ENCODE measurements at regions not wholly inside any gene's neighbourhood (a gene's known extent, or its start where the extent isn't known, plus 50 kb on each side); places are given as distances from the start of the nearest gene placed in this dataset.

DNA sequence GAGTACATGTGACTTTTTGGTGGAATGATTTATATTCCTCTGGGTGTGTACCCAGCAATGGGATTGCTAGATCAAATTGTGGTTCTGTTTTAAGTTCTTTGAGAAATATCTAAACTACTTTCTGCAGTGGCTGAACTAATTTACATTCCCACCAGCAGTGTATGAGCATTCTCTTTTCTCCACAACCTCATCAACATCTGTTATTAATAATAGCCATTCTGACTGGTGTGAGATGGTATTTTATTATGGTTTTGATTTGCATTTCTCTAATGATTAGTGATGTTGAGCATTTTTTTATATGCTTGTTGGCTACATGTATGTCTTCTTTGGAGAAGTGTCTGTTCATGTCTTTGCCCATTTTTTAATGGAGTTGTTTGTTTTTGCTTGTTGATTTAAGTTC, 267.4 kb upstream of the NT5C1B start:
- Histone ChIP-seq H4K20me1 (ENCODE audit: insufficient read depth, low read length, poor library complexity, severe bottlenecking) (no peaks in the 10 kb centered on the region), H3K27me3 (ENCODE audit: insufficient read depth, low read length, poor library complexity, severe bottlenecking) (no peaks in the 10 kb centered on the region), H3K9me3 (ENCODE audit: insufficient read depth, low read depth, low read length) (no peaks in the 10 kb centered on the region), H3K9ac (ENCODE audit: low read depth, low read length, poor library complexity, severe bottlenecking) (no peak overlapping the region), H3K4me1 (ENCODE audit: insufficient read depth, low read length, poor library complexity, severe bottlenecking) (no peaks in the 10 kb centered on the region), H3K4me2 (ENCODE audit: low read depth, low read length, poor library complexity, severe bottlenecking) (no peak overlapping the region), H3K79me2 (ENCODE audit: insufficient read depth, low read length) (no peaks in the 10 kb centered on the region), H3K9me2 (replicated peaks; ENCODE audit: low read depth, low read length) (no peaks in the 10 kb centered on the region), H3F3A (ENCODE audit: low read depth) (no peaks in the 10 kb centered on the region), H3K4me3 (ENCODE audit: low read length, poor library complexity, severe bottlenecking) (no peak overlapping the region), H3K36me3 (ENCODE audit: insufficient read depth, low read length) (no peaks in the 10 kb centered on the region), H2AFZ (ENCODE audit: low read length) (no peak overlapping the region)
- no peak for TF ChIP-seq EZH2phosphoT487 (IDR thresholded peaks at IDR 0.05; ENCODE audit: borderline replicate concordance)
- no peak for TF ChIP-seq CTCF (conservative IDR thresholded peaks at IDR 0.05; ENCODE audit: low read length)

GRCh38 chr2:18855027-18855426, 265.7 kb upstream of the NT5C1B start:
- H3K4me3 ChIP-seq (ENCODE audit: low read length, poor library complexity, severe bottlenecking) = no peak overlapping the region
- H3K4me1 ChIP-seq (ENCODE audit: insufficient read depth, low read length, poor library complexity, severe bottlenecking) = no peaks in the 10 kb centered on the region
- no peaks in the 10 kb centered on the region for H3K36me3 ChIP-seq (ENCODE audit: insufficient read depth, low read length)
- no peak overlapping the region for H3K4me2 ChIP-seq (ENCODE audit: low read depth, low read length, poor library complexity, severe bottlenecking)
- H3K9me2 ChIP-seq (replicated peaks; ENCODE audit: low read depth, low read length) = no peaks in the 10 kb centered on the region
- no peaks in the 10 kb centered on the region for H3K9me3 ChIP-seq (ENCODE audit: insufficient read depth, low read depth, low read length)
- H3K79me2 ChIP-seq (ENCODE audit: insufficient read depth, low read length) = no peaks in the 10 kb centered on the region
- H3F3A ChIP-seq (ENCODE audit: low read depth) = no peaks in the 10 kb centered on the region
- no peak for TF ChIP-seq EZH2phosphoT487 (IDR thresholded peaks at IDR 0.05; ENCODE audit: borderline replicate concordance)
- peak; percentile 37 for TF ChIP-seq CTCF (conservative IDR thresholded peaks at IDR 0.05; ENCODE audit: low read length)
- H3K27me3 ChIP-seq (ENCODE audit: insufficient read depth, low read length, poor library complexity, severe bottlenecking) = no peaks in the 10 kb centered on the region
- H3K9ac ChIP-seq (ENCODE audit: low read depth, low read length, poor library complexity, severe bottlenecking) = no peak overlapping the region
- H2AFZ ChIP-seq (ENCODE audit: low read length) = no peak overlapping the region
- H4K20me1 ChIP-seq (ENCODE audit: insufficient read depth, low read length, poor library complexity, severe bottlenecking) = no peaks in the 10 kb centered on the region

DNA sequence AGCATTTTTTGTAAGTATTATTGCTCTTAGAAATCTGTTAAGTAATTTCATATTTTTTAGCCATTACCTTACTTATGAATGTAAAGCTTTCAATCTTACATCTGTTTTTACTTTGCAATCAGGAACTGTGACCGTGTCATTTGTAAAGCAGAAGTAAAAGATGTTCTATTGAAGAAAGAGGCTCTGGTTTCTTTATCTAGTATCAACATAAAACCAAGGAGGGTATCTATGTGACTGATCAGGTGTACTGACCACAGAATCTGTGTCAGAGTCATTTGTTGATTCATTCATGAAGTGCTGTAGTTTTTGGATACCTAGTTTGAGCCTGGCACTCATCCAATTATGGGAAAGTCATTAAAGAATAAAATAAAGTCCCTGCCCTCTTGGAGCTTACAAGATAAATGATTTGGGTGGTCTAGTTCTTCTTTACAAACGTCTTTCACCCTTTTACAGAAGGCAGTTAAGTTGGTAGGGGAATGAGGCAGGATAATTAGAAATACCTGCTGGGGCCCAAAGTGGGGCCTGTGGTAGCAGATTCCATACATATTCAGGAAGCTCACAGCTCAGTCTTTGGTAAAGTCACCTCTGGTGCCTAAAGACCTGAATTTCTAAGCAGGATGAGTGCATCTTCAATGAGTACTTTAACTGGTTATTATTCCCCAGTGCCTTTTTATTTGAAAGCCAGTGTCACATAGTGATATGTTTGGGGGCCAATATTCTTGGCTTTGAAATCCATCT, 260.6 kb upstream of the NT5C1B start:
- Histone ChIP-seq H3K9ac (ENCODE audit: low read depth, low read length, poor library complexity, severe bottlenecking) (no peak overlapping the region), H3K4me2 (ENCODE audit: low read depth, low read length, poor library complexity, severe bottlenecking) (no peak overlapping the region)

More for the DNA sequence above, 260.6 kb upstream of the NT5C1B start:
- Histone ChIP-seq H3K9me3 (ENCODE audit: insufficient read depth, low read depth, low read length) (no peaks in the 10 kb centered on the region), H3K79me2 (ENCODE audit: insufficient read depth, low read length) (no peaks in the 10 kb centered on the region), H2AFZ (ENCODE audit: low read length) (no peak overlapping the region), H3F3A (ENCODE audit: low read depth) (no peaks in the 10 kb centered on the region), H3K4me1 (ENCODE audit: insufficient read depth, low read length, poor library complexity, severe bottlenecking) (no peaks in the 10 kb centered on the region), H4K20me1 (ENCODE audit: insufficient read depth, low read length, poor library complexity, severe bottlenecking) (no peaks in the 10 kb centered on the region), H3K4me3 (ENCODE audit: low read length, poor library complexity, severe bottlenecking) (no peak overlapping the region), H3K9me2 (replicated peaks; ENCODE audit: low read depth, low read length) (no peaks in the 10 kb centered on the region), H3K27me3 (ENCODE audit: insufficient read depth, low read length, poor library complexity, severe bottlenecking) (no peaks in the 10 kb centered on the region), H3K36me3 (ENCODE audit: insufficient read depth, low read length) (no peaks in the 10 kb centered on the region)
- TF ChIP-seq CTCF (conservative IDR thresholded peaks at IDR 0.05; ENCODE audit: low read length) = no peak
- no peak for TF ChIP-seq EZH2phosphoT487 (IDR thresholded peaks at IDR 0.05; ENCODE audit: borderline replicate concordance)

All from Loucy (cell line).